ENCODE measurements at regions not wholly inside any gene's neighbourhood (a gene's known extent, or its start where the extent isn't known, plus 50 kb on each side); places are given as distances from the start of the nearest gene placed in this dataset.

- no peaks in the 10 kb centered on the region for H3K36me3 ChIP-seq
- H3K27me3 ChIP-seq: no peaks in the 10 kb centered on the region
- ATAC-seq (no peak), DNase-seq (no peak)
- H3K27ac ChIP-seq: no peak overlapping the region
- peak in 10 of 12 donors; percentile 18 to 49 (median 37) for TF ChIP-seq CTCF (IDR thresholded peaks at IDR 0.05)
- TF ChIP-seq POLR2A (IDR thresholded peaks at IDR 0.05): no peak
- no peaks in the 10 kb centered on the region for H3K4me1 ChIP-seq
- no peak overlapping the region for H3K4me3 ChIP-seq
- H3K9me3 ChIP-seq: no peaks in the 10 kb centered on the region
- intact Hi-C loops (cut with DNase I): no loop called here
- 57 to 63% (median 60%) methylated on average over 11 of the region's 11 CpGs for WGBS, 4 donors
Measured at GRCh38 chr1:88608139-88608943, 75.7 kb upstream of the PKN2 start.

GRCh38 chr1:88609051-88609450 lies 75.0 kb upstream of the PKN2 start:
- H3K9me3 ChIP-seq: no peaks in the 10 kb centered on the region

GRCh38 chr1:88610687-88611086 lies 73.4 kb upstream of the PKN2 start:
- TF ChIP-seq POLR2A (IDR thresholded peaks at IDR 0.05): no peak
- no peak for TF ChIP-seq CTCF (IDR thresholded peaks at IDR 0.05)
- no peak for ATAC-seq
- intact Hi-C loops (cut with DNase I): no loop called here
- no peak for DNase-seq
- H3K36me3 ChIP-seq: no peaks in the 10 kb centered on the region
- H3K27ac ChIP-seq: no peak overlapping the region
- no peaks in the 10 kb centered on the region for H3K4me1 ChIP-seq
- H3K27me3 ChIP-seq: no peaks in the 10 kb centered on the region
- H3K9me3 ChIP-seq: no peaks in the 10 kb centered on the region
- H3K4me3 ChIP-seq: no peak overlapping the region
- WGBS, 4 donors: 92 to 95% (median 95%) methylated on average over 7 of the region's 7 CpGs

More at GRCh38 chr1:88609051-88609450, 75.0 kb upstream of the PKN2 start:
- no peak overlapping the region for H3K27ac ChIP-seq
- DNase-seq (no peak), ATAC-seq (no peak)
- intact Hi-C loops (cut with DNase I): no loop called here
- H3K4me1 ChIP-seq: no peaks in the 10 kb centered on the region
- no peak overlapping the region for H3K4me3 ChIP-seq
- no peaks in the 10 kb centered on the region for H3K27me3 ChIP-seq
- TF ChIP-seq POLR2A (IDR thresholded peaks at IDR 0.05): no peak
- H3K36me3 ChIP-seq: no peaks in the 10 kb centered on the region

GRCh38 chr1:88612292-88612691 lies 71.8 kb upstream of the PKN2 start:
- no peak for DNase-seq
- Histone ChIP-seq H3K27ac (no peak overlapping the region), H3K4me1 (no peaks in the 10 kb centered on the region), H3K4me3 (no peak overlapping the region), H3K36me3 (no peaks in the 10 kb centered on the region), H3K27me3 (no peaks in the 10 kb centered on the region), H3K9me3 (no peaks in the 10 kb centered on the region)
- no peak for TF ChIP-seq CTCF (IDR thresholded peaks at IDR 0.05)
- no peak for TF ChIP-seq POLR2A (IDR thresholded peaks at IDR 0.05)
- intact Hi-C loops (cut with DNase I): no loop called here
- 68 to 89% (median 77%) methylated on average over 2 of the region's 2 CpGs for WGBS, 4 donors
- no peak for ATAC-seq

GRCh38 chr1:88612773-88613172 lies 71.3 kb upstream of the PKN2 start:
- Histone ChIP-seq H3K27ac (no peak overlapping the region), H3K9me3 (peaks cover 0 to 4% (median 0%) of the 10 kb centered on the region in 12 donors), H3K27me3 (no peaks in the 10 kb centered on the region), H3K4me3 (no peak overlapping the region), H3K4me1 (no peaks in the 10 kb centered on the region), H3K36me3 (no peaks in the 10 kb centered on the region)
- 89 to 94% (median 91%) methylated on average over 6 of the region's 6 CpGs for WGBS, 4 donors
- intact Hi-C loops (cut with DNase I): no loop called here
- TF ChIP-seq CTCF (IDR thresholded peaks at IDR 0.05) (no peak), POLR2A (IDR thresholded peaks at IDR 0.05) (no peak)
- DNase-seq (no peak), ATAC-seq (no peak)
